ENCODE measurements at regions not wholly inside any gene's neighbourhood (a gene's known extent, or its start where the extent isn't known, plus 50 kb on each side); places are given as distances from the start of the nearest gene placed in this dataset.

GRCh38 chr7:106493041-106493731 is 167.8 kb downstream of the CCDC71L start:
- TF ChIP-seq RAD21 (IDR thresholded peaks at IDR 0.05; ENCODE audit: low read depth) (no peak), CEBPB (IDR thresholded peaks at IDR 0.05) (no peak), TAF1 (IDR thresholded peaks at IDR 0.05; ENCODE audit: low read depth) (no peak), MAX (IDR thresholded peaks at IDR 0.05) (no peak), NFIC (IDR thresholded peaks at IDR 0.05) (no peak), FOXM1 (IDR thresholded peaks at IDR 0.05; ENCODE audit: borderline replicate concordance, low read depth) (no peak), ZBTB7A (IDR thresholded peaks at IDR 0.05; ENCODE audit: low read depth) (no peak)

- TF ChIP-seq FOXM1 (IDR thresholded peaks at IDR 0.05; ENCODE audit: borderline replicate concordance, low read depth) (no peak), EGR1 (IDR thresholded peaks at IDR 0.05) (no peak), NFIC (IDR thresholded peaks at IDR 0.05) (no peak), MAX (IDR thresholded peaks at IDR 0.05) (no peak), CREB1 (IDR thresholded peaks at IDR 0.05; ENCODE audit: low read depth) (no peak), USF1 (IDR thresholded peaks at IDR 0.05) (no peak), TAF1 (IDR thresholded peaks at IDR 0.05; ENCODE audit: low read depth) (no peak), ZBTB7A (IDR thresholded peaks at IDR 0.05; ENCODE audit: low read depth) (no peak), TEAD4 (IDR thresholded peaks at IDR 0.05) (no peak), REST (IDR thresholded peaks at IDR 0.05; ENCODE audit: low read depth) (no peak), TCF12 (IDR thresholded peaks at IDR 0.05; ENCODE audit: low read depth) (no peak), EP300 (IDR thresholded peaks at IDR 0.05; ENCODE audit: borderline replicate concordance) (no peak), RAD21 (IDR thresholded peaks at IDR 0.05; ENCODE audit: low read depth) (no peak), YY1 (IDR thresholded peaks at IDR 0.05; ENCODE audit: low read depth) (no peak), CEBPB (IDR thresholded peaks at IDR 0.05) (no peak)
Measured at GRCh38 chr7:106488465-106488864, 172.5 kb downstream of the CCDC71L start.

- TF ChIP-seq MAX (IDR thresholded peaks at IDR 0.05) (no peak), ZBTB7A (IDR thresholded peaks at IDR 0.05; ENCODE audit: low read depth) (no peak), CEBPB (IDR thresholded peaks at IDR 0.05) (no peak), USF1 (IDR thresholded peaks at IDR 0.05) (no peak)
Measured at GRCh38 chr7:106487892-106488291, 173.1 kb downstream of the CCDC71L start.

GRCh38 chr7:106486331-106486730 is 174.6 kb downstream of the CCDC71L start:
- TF ChIP-seq TAF1 (IDR thresholded peaks at IDR 0.05; ENCODE audit: low read depth), result no peak
- TF ChIP-seq TEAD4 (IDR thresholded peaks at IDR 0.05), result peak; percentile 48; the same call in 1 of the 2 replicates
- TF ChIP-seq NFIC (IDR thresholded peaks at IDR 0.05), result 0 out of 2 replicates have a peak, but pooled peaks have one; percentile 22

GRCh38 chr7:106485919-106486318 is 175.0 kb downstream of the CCDC71L start:
- TF ChIP-seq USF1 (IDR thresholded peaks at IDR 0.05) (no peak), ZBTB7A (IDR thresholded peaks at IDR 0.05; ENCODE audit: low read depth) (no peak), REST (IDR thresholded peaks at IDR 0.05; ENCODE audit: low read depth) (no peak), TEAD4 (IDR thresholded peaks at IDR 0.05) (no peak), EP300 (IDR thresholded peaks at IDR 0.05; ENCODE audit: borderline replicate concordance) (no peak), TCF12 (IDR thresholded peaks at IDR 0.05; ENCODE audit: low read depth) (no peak), CEBPB (IDR thresholded peaks at IDR 0.05) (no peak), YY1 (IDR thresholded peaks at IDR 0.05; ENCODE audit: low read depth) (no peak), NFIC (IDR thresholded peaks at IDR 0.05) (no peak), EGR1 (IDR thresholded peaks at IDR 0.05) (no peak), CREB1 (IDR thresholded peaks at IDR 0.05; ENCODE audit: low read depth) (no peak), TAF1 (IDR thresholded peaks at IDR 0.05; ENCODE audit: low read depth) (no peak), RAD21 (IDR thresholded peaks at IDR 0.05; ENCODE audit: low read depth) (no peak), FOXM1 (IDR thresholded peaks at IDR 0.05; ENCODE audit: borderline replicate concordance, low read depth) (no peak)
